Esophagus squamous epithelium (tissue), 4 donors: ENCODE measurements at regions not wholly inside any gene's neighbourhood (a gene's known extent, or its start where the extent isn't known, plus 50 kb on each side); places are given as distances from the start of the nearest gene placed in this dataset.

Experiments
- CTCF ChIP-seq, 6 experiments: fragments of 450-650 bp in 4 of 6; fragments of 200-600 bp in 2 of 6; sonication (generic) in 2 of 6; IDR thresholded peaks; one replicate each; pipeline ENCODE4 v1.5.1; 2016 to 2019; ENCODE audit warnings: antibody characterized with exemption in 6 of 6, mild to moderate bottlenecking in 4 of 6, moderate library complexity in 4 of 6
- POLR2A ChIP-seq, 4 donors: fragments of 450-650 bp; IDR thresholded peaks; one replicate each; pipeline ENCODE4 v1.6.1; 2017; ENCODE audit warnings: antibody characterized with exemption in 4 of 4, mild to moderate bottlenecking in 4 of 4, moderate library complexity in 3 of 4

- TF ChIP-seq CTCF (IDR thresholded peaks at IDR 0.05): no peak
- TF ChIP-seq POLR2A (IDR thresholded peaks at IDR 0.05): no peak
Measured at GRCh38 chr2:187978356-187978755, 313.3 kb upstream of the GULP1 start.
